Karpas-422 (cell line): ENCODE measurements at regions not wholly inside any gene's neighbourhood (a gene's known extent, or its start where the extent isn't known, plus 50 kb on each side); places are given as distances from the start of the nearest gene placed in this dataset.
"Not testable (repeated sequence)": the region's sequence is repeated elsewhere in the genome, so short reads cannot be mapped to it uniquely, and the experiment has no call there.

Experiments used
- DNase-seq: peaks from one replicate; pipeline ENCODE4 v3.0.0-alpha.2; 2015
- H2AFZ ChIP-seq: fragments of 200-600 bp; sonication (generic); 2 replicates; pipeline ENCODE4 v1.6.1; 2014; ENCODE audit warnings: antibody characterized with exemption, low read length, mixed read lengths
- H3K27ac ChIP-seq: fragments of 200-600 bp; sonication (generic); 2 replicates; pipeline ENCODE4 v1.5.1; 2014; ENCODE audit warnings: mild to moderate bottlenecking, low read length, moderate library complexity
- H3K27me3 ChIP-seq: fragments of 200-600 bp; sonication (generic); 2 replicates; pipeline ENCODE4 v1.6.1; 2014; ENCODE audit warnings: low read length, mixed read lengths
- H3K36me3 ChIP-seq: fragments of 200-600 bp; sonication (generic); 2 replicates; pipeline ENCODE4 v1.6.1; 2014; ENCODE audit warnings: low read length, mixed read lengths; ENCODE audit not compliant: insufficient read depth
- H3K4me1 ChIP-seq: fragments of 200-600 bp; sonication (generic); 2 replicates; pipeline ENCODE4 v1.6.1; 2014; ENCODE audit warnings: mild to moderate bottlenecking, low read length, mixed read lengths
- H3K4me2 ChIP-seq: fragments of 200-600 bp; sonication (generic); 2 replicates; pipeline ENCODE4 v1.6.1; 2014; ENCODE audit warnings: low read length, low read depth, mild to moderate bottlenecking; ENCODE audit not compliant: poor library complexity, severe bottlenecking
- H3K4me3 ChIP-seq: fragments of 200-600 bp; sonication (generic); 2 replicates; pipeline ENCODE4 v1.5.1; 2014; ENCODE audit warnings: mild to moderate bottlenecking, antibody characterized with exemption, low read length, mixed read lengths
- H3K79me2 ChIP-seq: fragments of 200-600 bp; sonication (generic); 2 replicates; pipeline ENCODE4 v1.6.1; 2014; ENCODE audit warnings: mild to moderate bottlenecking, low read length, mixed read lengths
- H3K9ac ChIP-seq: fragments of 200-600 bp; sonication (generic); 2 replicates; pipeline ENCODE4 v1.6.0; 2014; ENCODE audit warnings: low read length
- H3K9me2 ChIP-seq: fragments of 200-600 bp; sonication (generic), shearing (Covaris generic); replicated peaks from 2 replicates; pipeline ENCODE4 v1.6.0; 2014; ENCODE audit warnings: mild to moderate bottlenecking, low read length, moderate library complexity; ENCODE audit not compliant: insufficient read depth
- H3K9me3 ChIP-seq: fragments of 300-700, 200-600 bp; sonication (generic); 2 replicates; pipeline ENCODE4 v1.6.1; 2014; ENCODE audit warnings: low read length, mixed read lengths
- H4K20me1 ChIP-seq: fragments of 200-600 bp; sonication (generic); 2 replicates; pipeline ENCODE4 v1.6.1; 2014; ENCODE audit warnings: mild to moderate bottlenecking, antibody characterized with exemption, low read length, low read depth; ENCODE audit not compliant: insufficient read depth

DNA sequence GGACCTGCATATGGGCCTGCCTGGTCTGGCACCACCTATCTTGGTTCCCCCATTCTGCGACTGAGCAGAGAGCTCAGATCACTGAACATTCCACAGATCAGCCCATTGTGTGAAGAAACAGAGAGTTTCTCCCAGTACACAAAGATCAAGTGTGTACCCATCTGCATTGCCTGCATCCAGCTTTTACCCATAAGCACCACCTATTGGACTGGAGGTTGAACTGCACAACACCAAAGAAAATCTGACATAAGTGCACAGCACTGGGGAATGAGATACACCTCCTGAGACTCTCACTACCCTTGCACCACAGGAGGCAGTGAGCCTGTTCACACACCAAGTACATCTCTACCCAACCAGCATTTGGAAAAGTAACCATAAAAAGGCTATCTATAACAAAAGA, 362.6 kb upstream of the CLEC14A start:
- DNase-seq = peak; percentile 67
- Histone ChIP-seq H3K4me2 (no peak overlapping the region), H2AFZ (no peak overlapping the region), H3K9me2 (no peaks in the 10 kb centered on the region), H3K27me3 (peaks cover 3% of the 10 kb centered on the region; the same call in 1 of the 2 replicates), H3K36me3 (no peaks in the 10 kb centered on the region), H3K4me3 (no peak overlapping the region), H4K20me1 (no peaks in the 10 kb centered on the region), H3K27ac (no peak overlapping the region), H3K79me2 (no peaks in the 10 kb centered on the region), H3K9ac (no peak overlapping the region), H3K9me3 (no peaks in the 10 kb centered on the region), H3K4me1 (peaks cover 8% of the 10 kb centered on the region)

DNA sequence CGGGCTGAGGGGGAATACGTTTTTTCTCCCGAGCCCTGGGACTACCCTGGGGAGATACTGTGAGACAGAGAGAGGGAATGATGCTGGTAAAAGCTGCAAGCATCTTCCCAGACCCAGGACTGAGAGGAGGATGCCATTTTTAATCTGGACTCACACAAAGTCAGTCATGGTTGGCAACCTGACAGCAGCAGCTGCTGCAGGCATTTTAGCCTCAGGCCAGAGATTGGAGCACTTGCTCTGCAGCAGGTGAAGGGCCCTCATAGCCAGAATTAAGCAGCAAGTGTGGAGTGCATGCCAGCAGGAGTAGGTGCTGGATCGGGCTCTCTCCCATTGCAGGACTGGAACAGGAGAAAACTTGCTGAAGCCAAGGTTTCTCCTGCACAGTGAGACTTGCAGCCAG, 361.1 kb upstream of the CLEC14A start:
- Histone ChIP-seq H3K4me2 (no peak overlapping the region), H3K9me2 (no peaks in the 10 kb centered on the region), H3K27ac (no peak overlapping the region), H3K9ac (no peak overlapping the region), H3K4me3 (no peak overlapping the region), H2AFZ (peak overlapping the region; percentile 76), H3K27me3 (peaks cover 3% of the 10 kb centered on the region; the same call in 1 of the 2 replicates), H3K4me1 (peaks cover 8% of the 10 kb centered on the region), H3K9me3 (no peaks in the 10 kb centered on the region), H4K20me1 (no peaks in the 10 kb centered on the region), H3K36me3 (no peaks in the 10 kb centered on the region), H3K79me2 (no peaks in the 10 kb centered on the region)
- DNase-seq = peak; percentile 47

DNA sequence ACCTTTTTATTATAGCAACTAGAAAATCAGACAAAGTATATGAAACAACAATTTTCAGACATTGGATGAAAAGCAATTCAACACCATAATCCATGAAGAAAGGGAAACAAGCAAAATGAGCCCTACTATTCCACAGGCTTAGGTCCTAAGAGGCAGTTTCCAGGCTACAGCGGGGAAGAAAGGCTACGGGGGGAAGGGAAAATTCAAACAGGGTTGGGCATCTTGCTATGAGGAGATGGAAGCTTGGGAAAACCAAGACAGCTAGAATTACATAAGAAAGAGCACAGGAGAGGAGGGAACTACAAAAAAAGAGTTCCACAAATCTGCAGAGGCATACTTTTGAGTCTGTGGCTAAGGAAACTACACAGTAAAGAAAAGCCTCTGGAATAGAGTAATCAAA, 356.0 kb upstream of the CLEC14A start:
- H3K27me3 ChIP-seq = peaks cover 3% of the 10 kb centered on the region; the same call in 1 of the 2 replicates
- H3K4me3 ChIP-seq = no peak overlapping the region
- no peak for DNase-seq
- H3K9ac ChIP-seq = no peak overlapping the region
- H3K9me2 ChIP-seq = no peaks in the 10 kb centered on the region
- no peaks in the 10 kb centered on the region for H3K9me3 ChIP-seq
- H3K27ac ChIP-seq = no peak overlapping the region
- no peaks in the 10 kb centered on the region for H3K36me3 ChIP-seq
- H3K4me1 ChIP-seq = peaks cover 11% of the 10 kb centered on the region
- no peak overlapping the region for H2AFZ ChIP-seq
- H4K20me1 ChIP-seq = no peaks in the 10 kb centered on the region
- no peak overlapping the region for H3K4me2 ChIP-seq
- H3K79me2 ChIP-seq = no peaks in the 10 kb centered on the region

DNA sequence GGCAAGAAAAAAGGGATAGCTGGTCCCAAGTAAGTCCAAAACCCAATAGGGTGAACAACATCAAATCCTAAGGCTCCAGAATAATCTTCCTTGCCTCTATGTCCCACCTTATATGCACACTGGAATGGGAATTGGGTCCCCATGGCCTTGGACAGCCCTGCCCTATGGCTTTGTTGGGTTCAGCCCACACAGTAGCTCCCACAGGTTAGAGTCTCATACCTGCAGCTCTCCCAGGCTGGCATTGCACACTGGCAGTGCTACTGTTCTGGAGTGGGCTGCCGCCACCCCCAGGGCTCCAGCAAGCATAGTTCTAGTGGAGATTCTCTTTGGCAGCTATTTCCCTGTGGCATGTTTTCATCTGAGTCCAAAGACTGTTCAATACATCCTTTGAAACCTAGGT, 352.4 kb upstream of the CLEC14A start:
- no peak overlapping the region for H3K4me2 ChIP-seq
- H3K9ac ChIP-seq = no peak overlapping the region
- no peaks in the 10 kb centered on the region for H3K9me2 ChIP-seq
- no peaks in the 10 kb centered on the region for H3K9me3 ChIP-seq
- no peak overlapping the region for H2AFZ ChIP-seq
- no peaks in the 10 kb centered on the region for H4K20me1 ChIP-seq
- no peak overlapping the region for H3K27ac ChIP-seq
- no peak for DNase-seq
- H3K4me1 ChIP-seq = peaks cover 5% of the 10 kb centered on the region; the same call in 1 of the 2 replicates
- H3K4me3 ChIP-seq = no peak overlapping the region
- H3K79me2 ChIP-seq = no peaks in the 10 kb centered on the region
- no peaks in the 10 kb centered on the region for H3K36me3 ChIP-seq
- H3K27me3 ChIP-seq = no peaks in the 10 kb centered on the region

DNA sequence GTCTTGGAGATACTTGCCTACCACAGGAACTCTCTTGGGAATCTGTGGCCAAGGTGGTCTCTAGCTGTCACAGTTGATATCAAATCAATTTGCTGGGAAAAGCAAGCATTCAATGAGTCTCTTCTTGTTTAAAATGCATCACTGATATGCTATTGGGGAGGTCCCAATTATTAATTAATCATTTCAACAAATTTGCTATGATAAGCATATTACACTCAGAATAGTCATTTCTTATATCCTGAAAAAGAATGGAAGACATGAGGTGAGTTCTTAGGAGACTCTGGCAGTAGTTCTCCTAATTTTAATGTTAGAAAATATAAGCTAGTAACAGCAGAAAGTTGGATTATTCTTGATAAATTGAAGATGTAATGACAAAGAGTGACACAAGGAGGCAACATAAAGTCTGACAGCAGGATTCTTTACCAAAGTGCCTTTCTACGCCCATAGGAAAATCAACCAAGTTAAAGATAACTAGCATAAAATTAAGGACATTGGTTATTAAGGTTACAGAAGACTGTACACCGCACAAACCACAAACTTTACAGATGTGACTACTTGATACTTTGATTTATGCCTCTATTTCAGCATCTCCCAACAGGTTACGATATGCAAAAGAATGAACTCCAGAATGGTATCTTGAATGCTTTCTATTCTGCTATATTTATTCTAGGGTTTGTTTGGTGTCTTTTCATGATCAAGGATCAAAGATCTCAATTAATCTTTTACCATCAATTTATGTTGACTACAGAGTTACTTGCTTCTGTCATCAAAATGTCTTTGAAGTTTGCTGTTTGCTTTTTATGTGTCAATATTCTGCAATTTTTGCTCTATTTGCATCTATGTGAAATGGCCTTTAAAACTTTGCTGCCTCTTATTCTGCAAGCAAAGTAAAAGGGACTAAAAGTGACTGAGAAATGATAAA, 349.6 kb upstream of the CLEC14A start:
- no peaks in the 10 kb centered on the region for H3K36me3 ChIP-seq
- H3K9me3 ChIP-seq = no peaks in the 10 kb centered on the region
- no peak overlapping the region for H2AFZ ChIP-seq
- no peaks in the 10 kb centered on the region for H4K20me1 ChIP-seq
- no peaks in the 10 kb centered on the region for H3K79me2 ChIP-seq
- no peaks in the 10 kb centered on the region for H3K9me2 ChIP-seq
- H3K27ac ChIP-seq = no peak overlapping the region
- DNase-seq = peak; percentile 62
- H3K4me1 ChIP-seq = no peaks in the 10 kb centered on the region; the same call in 1 of the 2 replicates
- no peak overlapping the region for H3K4me2 ChIP-seq
- H3K27me3 ChIP-seq = peaks cover 5% of the 10 kb centered on the region; the same call in 1 of the 2 replicates
- no peak overlapping the region for H3K4me3 ChIP-seq
- H3K9ac ChIP-seq = no peak overlapping the region

DNA sequence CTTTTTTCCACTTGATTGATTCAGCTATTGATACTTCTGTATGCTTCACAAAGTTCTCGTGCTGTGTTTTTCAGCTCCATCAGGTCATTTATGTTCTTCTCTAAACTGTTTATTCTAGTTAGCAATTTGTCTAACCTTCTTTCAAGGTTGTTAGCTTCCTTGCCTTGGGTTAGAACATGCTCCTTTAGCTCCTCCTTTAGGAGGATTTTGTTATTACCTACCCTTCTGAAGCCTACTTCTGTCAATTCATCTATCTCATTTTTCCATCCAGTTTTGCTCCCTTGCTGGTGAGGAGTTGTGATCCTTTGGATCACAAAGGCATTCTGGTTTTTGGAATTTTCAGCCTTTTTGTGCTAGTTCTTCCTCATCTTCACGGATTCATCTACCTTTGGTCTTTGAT, 344.7 kb upstream of the CLEC14A start:
- H3K4me1 ChIP-seq, H3K4me2 ChIP-seq, H3K9me2 ChIP-seq, H3K27ac ChIP-seq, H3K9ac ChIP-seq, H3K79me2 ChIP-seq, H3K4me3 ChIP-seq, H3K36me3 ChIP-seq, H4K20me1 ChIP-seq, H3K9me3 ChIP-seq, H2AFZ ChIP-seq, H3K27me3 ChIP-seq: not testable (repeated sequence)
- DNase-seq = peak; percentile 80

DNA sequence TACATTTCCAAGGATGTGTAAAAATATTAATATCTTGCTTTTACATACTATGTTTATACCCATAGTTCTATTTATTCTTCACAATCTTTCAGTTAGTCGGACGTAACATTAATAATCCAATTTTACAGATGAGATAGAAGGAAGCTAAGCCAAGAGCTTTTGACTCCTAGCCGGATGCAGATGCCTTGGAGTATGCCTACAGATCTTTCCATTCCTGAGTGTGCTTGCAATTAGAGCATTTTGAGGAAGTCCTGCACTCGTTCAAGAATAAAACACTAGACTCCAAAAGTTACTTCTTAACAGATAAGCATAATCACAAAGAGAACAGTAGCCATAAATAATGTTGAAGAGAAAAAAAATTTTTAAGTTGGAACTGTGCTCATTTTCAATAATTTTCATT, 337.6 kb upstream of the CLEC14A start:
- H3K27ac ChIP-seq = no peak overlapping the region
- no peaks in the 10 kb centered on the region for H3K9me2 ChIP-seq
- no peak overlapping the region for H3K9ac ChIP-seq

DNA sequence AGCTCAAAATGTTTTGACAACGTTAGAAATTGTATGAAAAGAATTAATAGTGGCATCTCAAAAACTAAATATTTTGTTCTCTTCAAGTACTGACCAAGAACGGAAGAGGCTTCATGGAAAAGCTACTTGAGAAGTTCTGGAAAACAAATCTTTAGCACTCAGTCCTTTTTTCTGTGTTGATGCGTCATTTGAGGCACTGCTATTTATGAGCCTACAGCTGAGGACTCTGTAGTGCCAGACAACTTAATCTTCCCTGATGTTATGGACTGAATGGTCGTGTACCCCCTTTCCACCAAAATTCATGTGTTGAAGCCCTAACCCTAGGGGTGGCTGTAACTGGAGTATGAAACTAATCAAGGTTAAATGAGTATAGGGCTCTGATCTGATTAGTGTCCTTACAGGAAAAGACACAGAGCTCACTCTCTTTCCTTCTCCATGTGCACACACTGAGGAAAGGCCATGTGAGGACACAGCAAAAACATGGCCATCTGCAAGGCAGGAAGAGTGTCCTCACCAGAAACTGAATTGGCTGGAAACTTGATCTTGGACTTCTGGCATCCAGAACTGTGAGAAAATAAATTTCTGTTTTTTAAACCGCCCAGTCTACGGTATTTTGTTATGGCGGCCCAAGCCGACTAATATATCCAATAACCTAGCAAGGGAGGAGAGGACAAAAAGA, 337.0 kb upstream of the CLEC14A start:
- no peak for DNase-seq
- Histone ChIP-seq H3K9me3 (no peaks in the 10 kb centered on the region), H3K9ac (no peak overlapping the region), H3K27ac (no peak overlapping the region), H4K20me1 (no peaks in the 10 kb centered on the region), H3K4me3 (no peak overlapping the region), H3K4me2 (no peak overlapping the region), H3K9me2 (0 out of 2 replicates have a peak, but pooled peaks cover 1% of the 10 kb centered on the region), H3K79me2 (no peaks in the 10 kb centered on the region), H3K27me3 (no peaks in the 10 kb centered on the region), H3K36me3 (no peaks in the 10 kb centered on the region), H2AFZ (no peak overlapping the region), H3K4me1 (no peaks in the 10 kb centered on the region)

More for the DNA sequence above, 337.6 kb upstream of the CLEC14A start:
- Histone ChIP-seq H3K4me3 (no peak overlapping the region), H3K36me3 (no peaks in the 10 kb centered on the region), H3K9me3 (no peaks in the 10 kb centered on the region), H3K79me2 (no peaks in the 10 kb centered on the region), H3K27me3 (no peaks in the 10 kb centered on the region), H4K20me1 (no peaks in the 10 kb centered on the region), H3K4me2 (no peak overlapping the region), H2AFZ (no peak overlapping the region), H3K4me1 (no peaks in the 10 kb centered on the region)
- no peak for DNase-seq
